SU-DHL-6 (cell line): ENCODE measurements at regions not wholly inside any gene's neighbourhood (a gene's known extent, or its start where the extent isn't known, plus 50 kb on each side); places are given as distances from the start of the nearest gene placed in this dataset.
"Not testable (repeated sequence)": the region's sequence is repeated elsewhere in the genome, so short reads cannot be mapped to it uniquely, and the experiment has no call there.

Experiments
- H2AFZ ChIP-seq: fragments of 200-600 bp; sonication (generic); 2 replicates; pipeline ENCODE4 v1.6.1; 2014; ENCODE audit warnings: low read depth, mild to moderate bottlenecking, moderate library complexity, mixed read lengths, antibody characterized with exemption, low read length; ENCODE audit not compliant: severe bottlenecking
- H3F3A ChIP-seq: fragments of 200-600 bp; shearing (Covaris generic); 2 replicates; pipeline ENCODE4 v1.6.0; 2016; ENCODE audit warnings: antibody characterized with exemption, mild to moderate bottlenecking; ENCODE audit not compliant: insufficient read depth
- H3K27ac ChIP-seq: fragments of 200-600 bp; sonication (generic); 2 replicates; pipeline ENCODE4 v1.5.1; 2016; ENCODE audit warnings: low read depth, mild to moderate bottlenecking, low read length, moderate library complexity, mixed read lengths
- H3K27me3 ChIP-seq: fragments of 200-600 bp; sonication (generic), shearing (Covaris generic); 2 replicates; pipeline ENCODE4 v1.6.0; 2014; ENCODE audit warnings: mild to moderate bottlenecking, low read length
- H3K36me3 ChIP-seq: fragments of 200-600 bp; sonication (generic); 2 replicates; pipeline ENCODE4 v1.6.1; 2014; ENCODE audit warnings: mild to moderate bottlenecking, low read length, mixed read lengths
- H3K4me2 ChIP-seq: fragments of 300-600, 200-600 bp; shearing (Covaris generic), sonication (generic); 2 replicates; pipeline ENCODE4 v1.6.0; 2014; ENCODE audit warnings: low read length, low read depth, mild to moderate bottlenecking; ENCODE audit not compliant: poor library complexity, severe bottlenecking
- H3K4me3 ChIP-seq: fragments of 200-600 bp; sonication (generic); 2 replicates; pipeline ENCODE4 v1.5.1; 2014; ENCODE audit warnings: antibody characterized with exemption, low read length, mild to moderate bottlenecking, mixed read lengths; ENCODE audit not compliant: insufficient read depth, poor library complexity, severe bottlenecking
- H3K79me2 ChIP-seq: fragments of 200-600 bp; sonication (generic); 2 replicates; pipeline ENCODE4 v1.6.1; 2014; ENCODE audit warnings: mild to moderate bottlenecking, low read length, moderate library complexity; ENCODE audit not compliant: insufficient read depth
- H3K9ac ChIP-seq: fragments of 200-600 bp; sonication (generic); 2 replicates; pipeline ENCODE4 v1.7.0; 2014; ENCODE audit warnings: mild to moderate bottlenecking, low read length
- H3K9me2 ChIP-seq: fragments of 200-600 bp; sonication (generic); replicated peaks from 2 replicates; pipeline ENCODE4 v1.6.1; 2014; ENCODE audit warnings: low read length; ENCODE audit not compliant: insufficient read depth
- H3K9me3 ChIP-seq: fragments of 200-600 bp; sonication (generic); 2 replicates; pipeline ENCODE4 v1.6.1; 2014; ENCODE audit warnings: low read length, mixed read lengths; ENCODE audit not compliant: insufficient read depth
- H4K20me1 ChIP-seq: fragments of 200-600 bp; sonication (generic); 2 replicates; pipeline ENCODE4 v1.6.1; 2014; ENCODE audit warnings: low read depth, mild to moderate bottlenecking, antibody characterized with exemption, low read length, moderate library complexity, mixed read lengths
- CTCF ChIP-seq: fragments of 200-600 bp; sonication (generic); IDR thresholded peaks from one replicate; pipeline ENCODE4 v1.5.1; 2017; ENCODE audit warnings: antibody characterized with exemption, mild to moderate bottlenecking, low read length, moderate library complexity; ENCODE audit not compliant: insufficient read depth, poor library complexity, severe bottlenecking
- EZH2phosphoT487 ChIP-seq: fragments of 200-600 bp; sonication (generic), shearing (Covaris generic); conservative IDR thresholded peaks from 2 replicates; pipeline ENCODE4 v1.6.1; 2018; ENCODE audit warnings: mild to moderate bottlenecking, antibody characterized with exemption, low read length, moderate library complexity, mixed read lengths

- no peak overlapping the region for H3K9ac ChIP-seq
- H3K79me2 ChIP-seq: no peaks in the 10 kb centered on the region
- TF ChIP-seq EZH2phosphoT487: no peak
- TF ChIP-seq CTCF: no peak
- no peaks in the 10 kb centered on the region for H3K9me2 ChIP-seq
- no peak overlapping the region for H3K27ac ChIP-seq
- no peaks in the 10 kb centered on the region for H3K27me3 ChIP-seq
- H3K4me2 ChIP-seq: no peak overlapping the region
- H3F3A ChIP-seq: no peaks in the 10 kb centered on the region; the same call in 1 of the 2 replicates
- H3K4me3 ChIP-seq: no peak overlapping the region
- no peaks in the 10 kb centered on the region for H3K9me3 ChIP-seq
- no peaks in the 10 kb centered on the region for H4K20me1 ChIP-seq
- no peaks in the 10 kb centered on the region; the same call in 1 of the 2 replicates for H3K36me3 ChIP-seq
- H2AFZ ChIP-seq: no peak overlapping the region
These were observed 65.0 kb upstream of the ZNF746 start for GRCh38 chr7:149562602-149563001.

GRCh38 chr7:149561072-149561471 is 63.5 kb upstream of the ZNF746 start:
- H3F3A ChIP-seq: no peaks in the 10 kb centered on the region; the same call in 1 of the 2 replicates
- H3K36me3 ChIP-seq: no peaks in the 10 kb centered on the region; the same call in 1 of the 2 replicates
- no peak overlapping the region for H3K4me3 ChIP-seq
- H3K4me2 ChIP-seq: no peak overlapping the region
- H3K9me2 ChIP-seq: no peaks in the 10 kb centered on the region
- H3K79me2 ChIP-seq: no peaks in the 10 kb centered on the region
- H2AFZ ChIP-seq: no peak overlapping the region
- H4K20me1 ChIP-seq: no peaks in the 10 kb centered on the region
- no peak for TF ChIP-seq EZH2phosphoT487
- no peaks in the 10 kb centered on the region for H3K9me3 ChIP-seq
- H3K9ac ChIP-seq: no peak overlapping the region
- no peaks in the 10 kb centered on the region for H3K27me3 ChIP-seq
- no peak overlapping the region for H3K27ac ChIP-seq

GRCh38 chr7:149559711-149560110 is 62.1 kb upstream of the ZNF746 start:
- Histone ChIP-seq H4K20me1 (no peaks in the 10 kb centered on the region), H3K27ac (no peak overlapping the region), H3K9ac (no peak overlapping the region), H2AFZ (no peak overlapping the region), H3K79me2 (no peaks in the 10 kb centered on the region), H3K27me3 (no peaks in the 10 kb centered on the region), H3K9me2 (no peaks in the 10 kb centered on the region), H3K4me3 (no peak overlapping the region), H3K9me3 (no peaks in the 10 kb centered on the region), H3F3A (no peaks in the 10 kb centered on the region), H3K4me2 (no peak overlapping the region), H3K36me3 (no peaks in the 10 kb centered on the region; the same call in 1 of the 2 replicates)
- TF ChIP-seq CTCF (no peak), EZH2phosphoT487 (no peak)

DNA sequence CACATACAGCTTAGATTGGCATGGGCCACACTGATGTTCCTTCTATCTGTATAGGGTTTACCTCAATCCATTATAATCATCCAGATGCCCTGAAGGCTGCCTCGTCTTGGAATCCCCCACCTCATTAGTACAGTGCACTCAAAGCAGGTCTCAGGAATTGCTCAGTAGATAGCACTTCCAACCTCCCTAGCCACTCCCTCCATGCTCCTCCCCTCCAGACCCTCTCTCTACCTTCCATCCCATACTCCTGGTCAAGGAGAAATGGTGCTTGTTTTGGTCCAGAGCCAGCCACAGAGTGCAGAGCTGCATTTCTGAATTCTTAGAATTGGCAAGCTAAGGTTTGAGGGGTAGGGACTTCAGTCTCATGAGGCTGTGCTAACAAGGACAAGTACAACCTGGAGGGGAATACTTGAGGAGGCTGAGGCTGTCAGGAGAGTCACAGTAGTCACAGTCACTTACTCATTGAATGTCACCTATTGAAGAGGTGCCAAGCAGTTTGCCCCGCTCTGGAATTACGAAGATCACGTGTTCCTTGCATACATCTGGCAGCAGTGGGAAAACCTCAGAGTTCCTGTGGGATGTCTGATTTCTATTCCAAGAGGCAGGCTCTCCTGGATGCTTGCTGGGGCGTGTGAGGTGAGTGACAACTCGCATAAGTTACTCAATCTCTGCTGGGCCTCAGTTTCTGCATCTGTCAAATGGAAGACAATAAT is 60.7 kb upstream of the ZNF746 start:
- H4K20me1 ChIP-seq: no peaks in the 10 kb centered on the region
- no peak overlapping the region for H3K4me3 ChIP-seq
- H3K36me3 ChIP-seq: no peaks in the 10 kb centered on the region; the same call in 1 of the 2 replicates
- H3K27me3 ChIP-seq: no peaks in the 10 kb centered on the region
- no peaks in the 10 kb centered on the region for H3K79me2 ChIP-seq
- no peak for TF ChIP-seq CTCF
- no peak for TF ChIP-seq EZH2phosphoT487
- no peak overlapping the region for H3K27ac ChIP-seq
- no peak overlapping the region for H2AFZ ChIP-seq
- no peaks in the 10 kb centered on the region for H3K9me3 ChIP-seq
- no peak overlapping the region for H3K4me2 ChIP-seq
- H3K9ac ChIP-seq: no peak overlapping the region
- no peaks in the 10 kb centered on the region for H3F3A ChIP-seq
- no peaks in the 10 kb centered on the region for H3K9me2 ChIP-seq

DNA sequence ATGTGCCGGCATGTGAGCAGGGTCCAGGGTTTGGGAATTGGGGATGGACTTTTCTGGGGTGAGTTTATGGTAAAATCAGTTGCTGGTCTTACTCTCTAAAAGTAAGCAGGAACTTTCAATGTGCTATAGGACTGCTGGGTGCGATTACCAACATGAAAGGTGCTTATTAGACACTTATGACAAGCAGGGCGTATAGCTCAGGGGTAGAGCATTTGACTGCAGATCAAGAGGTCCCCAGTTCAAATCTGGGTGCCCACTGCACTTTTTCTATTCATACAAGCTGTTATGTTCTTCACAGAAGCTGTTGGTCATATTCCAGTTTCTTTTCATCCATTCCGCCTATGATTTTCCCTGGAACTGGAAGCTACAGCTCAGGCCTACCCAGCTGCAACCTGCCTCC is 58.9 kb upstream of the ZNF746 start:
- H3K27ac ChIP-seq, H3F3A ChIP-seq, H3K27me3 ChIP-seq, H3K4me3 ChIP-seq, H3K79me2 ChIP-seq, H3K4me2 ChIP-seq, H3K9me2 ChIP-seq, H3K9me3 ChIP-seq, H3K9ac ChIP-seq, H2AFZ ChIP-seq, H4K20me1 ChIP-seq, H3K36me3 ChIP-seq: not testable (repeated sequence)
